ENCODE measurements at regions not wholly inside any gene's neighbourhood (a gene's known extent, or its start where the extent isn't known, plus 50 kb on each side); places are given as distances from the start of the nearest gene placed in this dataset.

DNA sequence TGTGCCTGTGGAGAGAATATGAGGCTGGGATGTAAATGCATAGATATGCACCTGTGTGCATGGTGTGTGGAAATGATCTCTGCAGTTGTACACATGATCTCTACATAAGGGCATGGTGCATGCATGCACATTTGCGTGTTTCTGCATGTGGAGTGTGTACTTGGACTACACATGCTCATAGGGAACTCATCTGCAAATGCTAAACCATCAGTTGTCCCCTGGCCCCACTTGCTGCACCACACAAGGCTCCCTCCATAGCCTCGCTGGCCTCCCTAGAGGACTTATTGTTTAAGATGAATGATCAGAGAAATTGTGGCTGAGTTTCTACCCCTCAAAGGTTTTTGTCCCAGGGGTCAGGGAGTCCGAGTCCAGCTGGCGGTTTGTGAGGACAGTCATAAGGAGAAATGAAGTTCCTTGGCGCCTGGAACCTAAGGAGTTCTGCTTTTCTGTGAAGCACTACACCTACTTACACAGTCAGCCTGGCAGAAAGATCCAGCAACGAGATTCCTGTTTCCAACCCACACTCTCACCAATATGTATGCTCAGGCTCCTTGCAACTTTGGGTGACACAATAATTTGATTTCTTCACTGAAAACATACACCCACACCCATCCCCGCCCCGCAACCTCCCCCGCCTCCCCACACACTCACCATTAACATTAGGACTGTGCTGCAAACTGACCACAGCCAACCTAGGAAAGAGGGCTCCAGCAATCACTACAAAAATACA lies 79.9 kb upstream of the CPEB4 start:
- TF ChIP-seq CEBPB (IDR thresholded peaks at IDR 0.05; ENCODE audit: borderline replicate concordance, low read depth, low read length) (no peak), MEIS1 (CRISPR knock-in tag; IDR thresholded peaks at IDR 0.05; ENCODE audit: borderline replicate concordance) (no peak), ZNF780A (CRISPR knock-in tag; IDR thresholded peaks at IDR 0.05) (no peak), ZBTB7B (CRISPR knock-in tag; IDR thresholded peaks at IDR 0.05) (no peak), RFX1 (IDR thresholded peaks at IDR 0.05) (no peak), SOX5 (CRISPR knock-in tag; IDR thresholded peaks at IDR 0.05; ENCODE audit: borderline replicate concordance) (no peak), KDM1A (CRISPR knock-in tag; IDR thresholded peaks at IDR 0.05) (no peak), POLR2AphosphoS5 (IDR thresholded peaks at IDR 0.05; ENCODE audit: low read depth, low read length) (no peak)
- TF ChIP-seq, protein P1, sequence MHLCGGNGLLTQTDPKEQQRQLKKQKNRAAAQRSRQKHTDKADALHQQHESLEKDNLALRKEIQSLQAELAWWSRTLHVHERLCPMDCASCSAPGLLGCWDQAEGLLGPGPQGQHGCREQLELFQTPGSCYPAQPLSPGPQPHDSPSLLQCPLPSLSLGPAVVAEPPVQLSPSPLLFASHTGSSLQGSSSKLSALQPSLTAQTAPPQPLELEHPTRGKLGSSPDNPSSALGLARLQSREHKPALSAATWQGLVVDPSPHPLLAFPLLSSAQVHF (CRISPR knock-in tag; IDR thresholded peaks at IDR 0.05) = no peak
- TF ChIP-seq, protein P2, sequence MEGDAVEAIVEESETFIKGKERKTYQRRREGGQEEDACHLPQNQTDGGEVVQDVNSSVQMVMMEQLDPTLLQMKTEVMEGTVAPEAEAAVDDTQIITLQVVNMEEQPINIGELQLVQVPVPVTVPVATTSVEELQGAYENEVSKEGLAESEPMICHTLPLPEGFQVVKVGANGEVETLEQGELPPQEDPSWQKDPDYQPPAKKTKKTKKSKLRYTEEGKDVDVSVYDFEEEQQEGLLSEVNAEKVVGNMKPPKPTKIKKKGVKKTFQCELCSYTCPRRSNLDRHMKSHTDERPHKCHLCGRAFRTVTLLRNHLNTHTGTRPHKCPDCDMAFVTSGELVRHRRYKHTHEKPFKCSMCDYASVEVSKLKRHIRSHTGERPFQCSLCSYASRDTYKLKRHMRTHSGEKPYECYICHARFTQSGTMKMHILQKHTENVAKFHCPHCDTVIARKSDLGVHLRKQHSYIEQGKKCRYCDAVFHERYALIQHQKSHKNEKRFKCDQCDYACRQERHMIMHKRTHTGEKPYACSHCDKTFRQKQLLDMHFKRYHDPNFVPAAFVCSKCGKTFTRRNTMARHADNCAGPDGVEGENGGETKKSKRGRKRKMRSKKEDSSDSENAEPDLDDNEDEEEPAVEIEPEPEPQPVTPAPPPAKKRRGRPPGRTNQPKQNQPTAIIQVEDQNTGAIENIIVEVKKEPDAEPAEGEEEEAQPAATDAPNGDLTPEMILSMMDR (CRISPR knock-in tag; IDR thresholded peaks at IDR 0.05) = no peak

All from HepG2 (cell line).